ENCODE measurements at regions not wholly inside any gene's neighbourhood (a gene's known extent, or its start where the extent isn't known, plus 50 kb on each side); places are given as distances from the start of the nearest gene placed in this dataset.
"Not testable (repeated sequence)": the region's sequence is repeated elsewhere in the genome, so short reads cannot be mapped to it uniquely, and the experiment has no call there.

DNA sequence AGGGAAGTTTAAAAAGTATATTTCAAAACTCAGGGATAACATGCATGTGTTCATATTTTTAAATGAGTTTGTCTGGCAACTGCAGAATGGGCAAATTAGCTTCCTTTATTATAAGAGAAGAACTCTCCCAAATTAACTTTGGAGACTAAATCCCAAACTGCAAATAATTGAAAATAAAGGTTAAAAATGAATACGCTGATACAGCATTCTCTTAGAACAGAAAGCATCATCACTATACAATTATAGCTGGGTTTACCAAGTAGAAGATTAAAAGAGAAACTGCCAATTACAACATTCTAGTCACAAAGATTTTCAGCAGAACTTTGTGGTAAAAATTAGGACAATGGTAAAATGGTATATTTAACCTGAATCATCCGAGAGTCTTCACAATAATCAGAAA is 73.3 kb downstream of the OLFM4 start:
- DNase-seq (ENCODE audit: low read depth) = no peak

GRCh38 chr13:53104136-53104535 is 75.5 kb downstream of the OLFM4 start:
- DNase-seq (ENCODE audit: low read depth) = no peak

DNA sequence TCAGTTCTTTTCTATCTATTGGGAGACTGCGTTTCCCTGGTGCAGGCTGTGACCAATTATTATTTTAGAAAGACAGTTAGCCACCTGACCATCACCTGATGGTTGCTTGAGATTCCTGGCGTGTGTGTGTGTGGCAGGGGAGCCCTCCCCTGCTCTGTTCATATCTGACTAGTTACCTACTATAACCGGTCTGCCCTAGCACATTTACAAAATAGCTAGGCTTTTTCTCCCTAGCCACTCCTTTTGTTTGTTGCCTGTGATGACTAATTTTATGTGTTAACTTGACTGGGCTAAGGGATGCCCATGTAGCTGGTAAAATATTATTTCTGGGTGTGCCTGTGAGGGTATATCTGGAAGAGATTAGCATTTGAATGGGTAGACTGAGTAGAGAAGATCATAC is 76.9 kb downstream of the OLFM4 start:
- DNase-seq (ENCODE audit: low read depth) = no peak

DNA sequence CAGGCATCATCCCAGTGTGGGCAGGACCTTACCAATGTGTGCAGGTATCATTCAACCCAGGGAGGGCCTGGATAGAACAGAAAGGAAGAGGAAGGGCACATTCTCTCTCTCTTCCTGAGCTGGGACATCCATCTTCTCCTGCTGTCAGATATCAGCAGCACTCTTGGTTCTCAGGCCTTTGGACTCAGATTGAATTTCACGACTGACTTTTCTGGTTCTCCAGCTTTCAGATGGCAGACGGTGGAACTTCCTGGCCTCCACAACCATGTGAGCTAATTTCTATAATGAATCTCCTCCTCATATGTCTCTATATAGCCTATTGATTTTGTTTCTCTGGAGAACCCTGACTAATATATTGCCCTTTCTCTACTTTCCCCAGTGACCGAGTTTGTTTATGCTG is 77.3 kb downstream of the OLFM4 start:
- DNase-seq (ENCODE audit: low read depth) = no peak

DNA sequence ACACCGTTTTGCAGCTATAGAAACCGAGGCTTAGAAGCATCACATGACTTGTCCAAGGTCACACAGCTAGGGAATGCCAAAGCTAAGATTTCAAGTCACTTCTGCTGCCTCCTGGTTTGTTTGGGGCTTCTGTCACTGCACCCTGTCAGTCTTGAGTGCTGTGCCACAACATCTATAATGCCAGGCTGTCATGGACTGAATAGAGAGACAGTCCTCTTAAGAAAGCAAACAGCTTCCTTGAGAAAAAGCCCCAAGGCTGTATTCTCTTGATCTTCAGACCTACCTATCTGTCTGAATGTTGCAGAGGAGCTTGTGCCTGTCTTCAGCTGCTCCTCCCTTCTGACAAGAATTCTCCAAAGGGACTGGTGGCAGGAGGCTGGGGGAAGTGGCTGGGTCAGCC is 81.6 kb downstream of the OLFM4 start:
- no peak for DNase-seq (ENCODE audit: low read depth)

DNA sequence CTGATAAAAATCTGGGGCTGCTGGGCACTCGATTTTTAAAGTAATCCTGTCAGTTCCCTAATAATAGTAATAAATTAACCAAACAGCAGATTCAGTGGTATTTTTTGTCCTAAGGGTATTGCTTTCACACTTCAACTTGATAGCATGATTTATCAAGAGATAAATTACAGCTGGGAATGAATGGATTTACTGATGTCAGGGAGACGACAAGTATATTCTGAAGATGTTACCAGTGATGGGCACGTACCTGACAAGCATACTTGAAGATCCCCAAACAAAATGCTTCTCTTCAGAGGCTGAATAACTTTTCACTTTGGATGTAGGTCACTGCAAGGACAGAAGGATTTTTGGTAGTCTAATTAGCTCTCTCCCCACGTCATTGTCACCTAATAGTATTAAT is 82.0 kb downstream of the OLFM4 start:
- DNase-seq (ENCODE audit: low read depth) = no peak

DNA sequence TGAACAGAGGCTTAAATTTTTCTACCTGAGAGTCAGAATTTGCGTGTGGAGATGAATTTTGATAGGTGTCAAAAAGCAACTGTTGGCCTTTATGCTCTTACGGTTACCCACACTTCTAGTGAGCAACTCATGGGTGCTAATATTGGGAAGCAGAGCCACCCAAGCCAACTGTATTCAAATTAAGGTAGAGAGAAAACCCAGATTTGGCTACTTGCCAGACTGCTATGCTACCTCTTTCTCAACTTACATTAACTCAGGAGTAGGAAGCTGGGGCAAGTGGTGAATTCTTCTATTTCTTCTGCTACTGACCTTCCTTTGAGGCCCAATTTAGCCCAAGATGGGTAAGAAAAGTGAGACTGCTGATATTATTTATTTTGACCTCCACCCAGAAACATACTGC is 83.9 kb downstream of the OLFM4 start:
- no peak for DNase-seq (ENCODE audit: low read depth)

DNA sequence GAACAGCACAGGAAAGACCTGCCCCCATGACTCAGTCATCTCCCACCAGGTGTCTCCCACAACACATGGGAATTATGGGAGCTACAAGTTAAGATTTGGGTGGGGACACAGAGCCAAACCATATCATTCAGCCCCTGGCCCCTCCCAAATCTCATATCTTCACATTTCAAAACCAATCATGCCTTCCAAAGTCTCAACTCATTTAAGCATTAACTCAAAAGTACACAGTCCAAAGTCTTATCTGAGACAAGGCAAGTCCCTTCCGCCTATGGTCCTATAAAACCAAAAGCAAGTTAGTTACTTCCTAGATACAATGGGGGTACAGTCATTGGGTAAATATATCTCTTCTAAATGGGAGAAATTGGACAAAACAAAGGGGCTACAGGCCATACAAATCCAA is 88.4 kb downstream of the OLFM4 start:
- not testable (repeated sequence) for DNase-seq (ENCODE audit: low read depth)

DNA sequence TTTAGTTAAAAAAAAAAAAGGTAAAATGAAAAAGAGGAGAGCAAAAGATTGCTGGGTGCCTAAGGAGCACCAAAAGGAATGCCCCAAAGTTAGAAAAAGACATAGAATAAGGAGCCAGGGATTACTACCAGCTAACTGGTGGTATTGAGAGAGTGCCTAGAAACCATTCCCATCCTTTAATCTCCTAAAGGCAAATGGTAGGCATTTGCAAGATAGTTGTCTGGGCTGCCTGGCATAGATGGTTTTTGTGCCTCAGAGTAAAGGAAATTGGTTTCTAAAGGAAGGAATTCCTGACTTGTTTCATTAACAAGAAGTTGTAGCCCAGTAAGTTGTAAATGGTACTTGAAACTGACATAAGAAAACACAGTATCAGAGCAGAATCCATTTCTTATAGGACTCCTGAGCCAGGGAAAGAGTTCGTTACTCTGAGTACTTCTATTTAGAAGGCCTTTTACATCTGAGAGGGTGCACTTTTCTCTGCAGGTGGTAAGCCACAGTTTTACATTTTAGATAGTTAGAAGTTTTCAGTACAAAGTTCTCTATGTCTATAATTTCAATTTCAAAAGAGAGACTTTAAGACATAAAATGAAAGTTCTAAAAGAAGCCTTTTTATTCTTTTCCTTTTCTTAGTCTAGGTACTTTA is 92.6 kb downstream of the OLFM4 start:
- no peak for DNase-seq (ENCODE audit: low read depth)

DNA sequence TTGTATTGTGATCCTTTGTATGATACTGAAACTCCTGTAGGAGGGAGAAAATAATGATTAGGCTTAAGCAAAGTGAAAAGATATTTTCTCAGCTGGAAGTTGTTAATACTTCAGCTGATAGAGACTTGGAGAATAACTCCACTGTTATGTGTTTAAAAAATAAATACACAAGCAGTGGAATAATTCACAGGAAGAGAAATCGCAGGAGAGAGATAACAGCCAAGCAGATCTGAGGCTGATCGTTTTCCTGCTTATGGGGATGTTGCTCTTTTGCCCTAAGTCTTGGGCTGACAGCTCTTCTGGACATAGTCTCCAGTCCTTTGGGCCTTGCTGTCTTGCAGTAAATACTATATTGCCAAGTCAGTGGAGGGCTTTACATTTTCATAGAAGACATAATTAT is 93.3 kb downstream of the OLFM4 start:
- DNase-seq (ENCODE audit: low read depth) = no peak

GRCh38 chr13:53123536-53123935 is 94.9 kb downstream of the OLFM4 start:
- DNase-seq (ENCODE audit: low read depth) = no peak

DNA sequence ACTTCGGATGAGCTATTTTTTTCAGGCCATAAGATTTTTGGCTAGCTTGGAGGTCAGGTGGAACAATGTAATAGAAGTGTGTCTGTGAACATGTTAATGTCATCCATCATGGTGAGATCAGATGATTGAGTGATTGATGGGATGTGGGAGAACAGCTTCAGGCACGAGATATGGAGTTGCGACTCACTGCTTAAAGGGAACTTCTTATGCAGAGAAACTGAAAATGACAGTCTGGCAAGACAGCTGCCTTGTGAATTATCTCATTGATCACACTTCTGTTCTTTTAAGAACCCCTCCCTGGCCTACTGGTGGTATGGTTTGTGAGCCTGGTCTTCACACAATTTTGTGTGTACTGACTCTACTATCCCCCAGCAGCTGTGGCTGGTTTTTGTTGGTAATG is 96.0 kb downstream of the OLFM4 start:
- DNase-seq (ENCODE audit: low read depth) = no peak

- DNase-seq (ENCODE audit: low read depth) = no peak
These were observed 98.2 kb downstream of the OLFM4 start for GRCh38 chr13:53126841-53127245.

DNA sequence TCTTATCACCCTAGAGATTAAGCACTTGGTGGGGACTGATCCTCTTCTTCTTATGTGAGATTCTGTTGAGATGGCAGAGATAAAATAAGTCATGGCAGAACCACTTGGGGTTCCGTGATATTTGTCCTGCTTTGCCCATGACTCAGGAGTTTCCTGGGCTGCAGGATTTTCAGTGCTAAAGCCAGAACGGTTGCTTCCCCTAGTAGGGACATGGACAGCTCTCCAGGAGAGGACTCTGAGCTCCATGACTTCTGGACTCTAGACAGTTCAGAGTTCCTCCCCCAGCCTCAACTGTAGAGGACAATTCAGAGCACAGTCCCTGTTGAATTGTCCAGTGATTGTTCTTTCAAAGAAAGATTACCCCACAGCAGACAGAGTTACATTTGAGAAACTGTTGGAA is 98.8 kb downstream of the OLFM4 start:
- DNase-seq (ENCODE audit: low read depth) = no peak

DNA sequence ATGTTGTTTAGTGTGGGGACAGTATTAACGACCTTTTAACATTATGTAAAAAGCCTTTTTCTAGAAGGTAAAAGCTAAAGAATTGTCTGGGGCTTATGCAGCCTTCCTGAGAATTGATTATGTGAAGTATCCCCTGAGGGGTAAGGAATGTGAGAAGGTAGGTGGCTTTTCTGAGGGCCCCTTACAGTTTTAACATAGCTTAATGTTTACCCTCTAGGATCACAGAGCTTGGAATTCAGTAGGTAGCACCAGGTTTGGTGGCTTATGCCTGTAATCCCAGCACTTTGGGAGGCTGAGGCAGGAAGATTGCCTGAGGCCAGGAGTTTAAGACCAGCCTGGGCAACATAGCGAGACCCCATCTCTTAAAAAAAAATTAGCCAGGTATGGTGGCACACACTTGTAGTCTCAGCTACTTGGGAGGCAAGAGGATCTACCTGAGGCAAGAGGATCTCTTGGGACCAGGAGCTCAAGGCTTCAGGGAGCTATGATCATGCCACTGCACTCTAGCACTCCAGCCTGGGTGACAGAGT is 101.3 kb downstream of the OLFM4 start:
- DNase-seq (ENCODE audit: low read depth) = no peak

DNA sequence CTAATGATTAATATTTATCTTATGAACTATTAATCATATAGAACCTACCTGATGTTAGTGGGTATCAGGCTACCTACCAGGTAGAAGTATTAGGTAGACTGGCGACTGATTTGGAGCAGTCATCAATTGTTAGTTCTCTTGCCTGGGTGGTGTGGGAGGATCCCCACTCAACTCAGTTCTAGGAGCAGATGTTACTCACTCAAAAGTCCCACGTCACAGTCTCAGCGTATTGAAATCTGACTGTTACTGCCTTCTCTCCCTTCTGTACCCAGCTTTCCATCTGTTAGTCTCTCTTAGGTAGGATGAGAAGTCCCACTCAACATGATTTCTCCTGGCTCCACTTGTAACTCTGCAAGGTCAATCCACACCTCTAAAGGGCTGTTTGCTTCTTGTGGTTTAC is 102.7 kb downstream of the OLFM4 start:
- no peak for DNase-seq (ENCODE audit: low read depth)

DNA sequence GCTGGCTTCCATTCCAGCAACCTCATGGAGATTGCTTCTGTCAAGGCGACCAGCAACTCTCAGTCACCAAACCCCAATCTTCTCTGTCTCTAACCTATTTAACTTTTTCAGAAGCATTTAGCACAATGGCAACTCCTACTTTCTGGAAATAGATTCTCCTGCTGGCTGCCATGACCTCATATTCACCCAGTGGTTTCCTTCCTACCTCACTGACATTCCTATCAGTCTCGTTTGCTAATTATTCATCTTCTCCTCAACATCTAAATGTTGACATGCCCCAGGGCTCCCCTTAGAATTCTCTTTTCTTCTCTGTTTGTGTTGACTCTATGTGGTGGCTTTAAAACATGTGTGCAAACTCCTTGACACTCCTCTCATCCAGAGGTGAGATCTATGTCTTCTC is 106.7 kb downstream of the OLFM4 start:
- DNase-seq (ENCODE audit: low read depth) = no peak

GRCh38 chr13:53136554-53137215 is 108.1 kb downstream of the OLFM4 start:
- no peak for DNase-seq (ENCODE audit: low read depth)

DNA sequence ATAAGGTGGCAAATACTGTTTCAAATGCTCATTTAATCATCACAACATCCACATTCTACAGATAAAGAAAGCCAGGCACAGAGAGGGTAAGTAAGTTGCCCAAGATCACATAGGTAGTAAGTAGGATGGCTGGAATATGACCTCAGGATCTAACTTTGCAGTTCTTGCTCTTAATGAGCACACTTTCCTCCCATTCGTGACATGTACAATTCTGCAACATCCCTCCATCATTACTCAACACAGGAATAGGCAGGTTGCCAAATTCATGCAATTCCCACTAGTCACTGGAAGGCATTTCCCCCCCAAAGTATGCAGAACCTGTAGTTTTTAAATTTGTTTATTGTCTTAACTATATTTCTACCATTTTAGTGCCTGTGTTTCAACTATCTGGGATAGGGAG is 109.2 kb downstream of the OLFM4 start:
- no peak for DNase-seq (ENCODE audit: low read depth)

DNA sequence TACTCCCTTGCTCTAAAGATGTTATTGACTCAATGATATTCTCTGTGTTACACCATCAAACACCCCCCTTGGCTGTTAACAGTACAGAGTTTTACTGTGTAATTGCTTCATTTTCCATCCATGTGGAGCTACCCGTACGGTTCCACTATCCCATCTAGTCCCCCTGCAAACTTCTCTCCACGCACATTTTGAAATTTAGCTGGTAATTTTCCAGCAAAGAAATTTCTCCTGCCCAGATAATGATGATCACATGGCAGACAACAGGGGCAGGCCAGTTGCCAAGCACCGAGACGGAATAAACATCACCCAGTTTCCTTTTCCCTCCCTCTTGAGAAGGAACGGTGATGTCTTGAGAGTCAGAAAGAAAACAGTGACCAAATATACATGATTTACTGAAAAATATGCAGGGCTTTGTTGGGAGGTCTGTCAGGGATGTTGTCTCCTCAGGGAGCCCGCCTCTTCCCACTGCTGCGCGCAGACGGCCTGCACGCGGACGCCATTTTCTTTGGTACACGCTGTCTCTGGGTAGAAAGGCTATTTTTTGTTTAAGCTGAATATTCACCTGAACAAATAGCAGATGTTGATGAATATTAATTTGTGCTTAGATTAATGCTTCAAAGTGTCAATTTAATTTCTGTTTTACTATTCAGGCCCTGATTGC is 109.9 kb downstream of the OLFM4 start:
- DNase-seq (ENCODE audit: low read depth) = no peak

DNA sequence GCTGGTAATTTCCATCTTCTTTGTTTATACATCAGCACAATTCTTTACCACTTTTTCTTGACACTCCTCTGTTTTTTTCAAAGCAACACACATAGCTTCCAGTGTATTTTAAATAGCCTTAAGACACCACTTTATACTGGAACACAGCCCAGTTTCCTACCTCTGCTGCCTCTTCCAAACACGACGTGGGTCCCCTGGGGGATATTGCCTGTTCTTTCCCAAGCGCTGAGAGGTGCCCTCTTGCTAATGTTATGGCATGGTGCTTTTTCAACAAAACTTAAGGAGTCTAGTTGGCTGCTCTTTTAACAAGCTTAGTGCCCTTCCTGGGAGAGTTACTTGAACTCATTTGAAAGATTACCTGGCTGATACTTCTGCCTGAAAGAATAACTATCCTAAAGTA is 112.7 kb downstream of the OLFM4 start:
- DNase-seq (ENCODE audit: low read depth) = no peak

DNA sequence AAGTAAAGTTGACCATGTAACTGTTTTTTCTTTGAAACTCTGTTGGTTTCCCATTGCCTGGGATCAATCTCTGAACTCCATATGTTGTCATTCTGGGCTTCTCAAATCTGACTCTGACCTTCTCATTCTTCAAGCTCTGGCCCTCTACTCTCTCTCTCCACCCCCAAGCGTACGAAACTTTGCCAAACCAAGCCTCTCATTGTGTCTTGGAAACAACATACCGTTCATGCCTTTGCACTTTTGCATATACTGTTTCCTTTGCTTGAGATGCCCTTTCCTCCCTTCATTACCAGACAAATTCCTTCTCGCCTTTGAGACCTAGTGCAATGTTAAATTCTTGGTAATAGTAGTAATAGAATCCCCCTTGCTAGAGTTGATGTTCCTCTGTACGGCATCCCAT is 113.7 kb downstream of the OLFM4 start:
- DNase-seq (ENCODE audit: low read depth) = no peak

GRCh38 chr13:53143757-53144339 is 115.2 kb downstream of the OLFM4 start:
- no peak for DNase-seq (ENCODE audit: low read depth)
